ENCODE measurements at regions not wholly inside any gene's neighbourhood (a gene's known extent, or its start where the extent isn't known, plus 50 kb on each side); places are given as distances from the start of the nearest gene placed in this dataset.

GRCh38 chr2:111667542-111668273, 216.3 kb downstream of the ANAPC1 start:
- Histone ChIP-seq H3K4me1 (ENCODE audit: insufficient read depth) (peaks cover 8% of the 10 kb centered on the region), H3K4me2 (no peak overlapping the region), H3K27ac (no peak overlapping the region), H3K9me2 (replicated peaks; ENCODE audit: insufficient read depth) (no peaks in the 10 kb centered on the region), H4K20me1 (ENCODE audit: insufficient read depth, poor library complexity, severe bottlenecking) (no peaks in the 10 kb centered on the region), H3K79me2 (no peaks in the 10 kb centered on the region), H3K36me3 (replicated peaks; ENCODE audit: insufficient read depth, low read depth) (no peaks in the 10 kb centered on the region), H3K27me3 (no peaks in the 10 kb centered on the region), H3K9me3 (ENCODE audit: low read depth) (no peaks in the 10 kb centered on the region), H3K4me3 (no peak overlapping the region), H2AFZ (no peak overlapping the region)
- 90% methylated on average over 3 of the region's 3 CpGs for WGBS (ENCODE audit: low lambda C conversion rate, missing lambda C conversion rate)
- no peak for TF ChIP-seq EZH2 (IDR thresholded peaks at IDR 0.05; ENCODE audit: borderline replicate concordance)
- TF ChIP-seq, protein P1, sequence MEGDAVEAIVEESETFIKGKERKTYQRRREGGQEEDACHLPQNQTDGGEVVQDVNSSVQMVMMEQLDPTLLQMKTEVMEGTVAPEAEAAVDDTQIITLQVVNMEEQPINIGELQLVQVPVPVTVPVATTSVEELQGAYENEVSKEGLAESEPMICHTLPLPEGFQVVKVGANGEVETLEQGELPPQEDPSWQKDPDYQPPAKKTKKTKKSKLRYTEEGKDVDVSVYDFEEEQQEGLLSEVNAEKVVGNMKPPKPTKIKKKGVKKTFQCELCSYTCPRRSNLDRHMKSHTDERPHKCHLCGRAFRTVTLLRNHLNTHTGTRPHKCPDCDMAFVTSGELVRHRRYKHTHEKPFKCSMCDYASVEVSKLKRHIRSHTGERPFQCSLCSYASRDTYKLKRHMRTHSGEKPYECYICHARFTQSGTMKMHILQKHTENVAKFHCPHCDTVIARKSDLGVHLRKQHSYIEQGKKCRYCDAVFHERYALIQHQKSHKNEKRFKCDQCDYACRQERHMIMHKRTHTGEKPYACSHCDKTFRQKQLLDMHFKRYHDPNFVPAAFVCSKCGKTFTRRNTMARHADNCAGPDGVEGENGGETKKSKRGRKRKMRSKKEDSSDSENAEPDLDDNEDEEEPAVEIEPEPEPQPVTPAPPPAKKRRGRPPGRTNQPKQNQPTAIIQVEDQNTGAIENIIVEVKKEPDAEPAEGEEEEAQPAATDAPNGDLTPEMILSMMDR (IDR thresholded peaks at IDR 0.05; ENCODE audit: poor library complexity), result peak; percentile 58
- peak; percentile 66 for DNase-seq (ENCODE audit: low spot score)

DNA sequence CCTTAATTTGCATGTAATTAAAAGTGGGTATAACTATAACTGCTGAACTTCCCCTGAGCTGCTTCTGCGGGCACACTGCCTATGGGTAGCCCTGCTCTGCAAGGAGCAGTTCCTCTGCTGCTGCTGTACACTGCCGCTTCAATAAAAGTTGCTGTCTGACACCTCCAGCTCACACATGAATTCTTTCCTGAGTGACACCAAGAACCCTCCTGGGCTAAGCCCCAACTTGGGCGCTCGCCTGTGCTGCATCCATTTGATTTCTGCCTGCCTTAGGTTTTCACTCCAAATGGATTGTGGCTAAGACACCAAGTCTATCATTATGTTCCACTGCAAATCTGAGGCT, 215.7 kb downstream of the ANAPC1 start:
- Histone ChIP-seq H3K27ac (no peak overlapping the region), H3K9me2 (replicated peaks; ENCODE audit: insufficient read depth) (no peaks in the 10 kb centered on the region), H3K27me3 (no peaks in the 10 kb centered on the region), H4K20me1 (ENCODE audit: insufficient read depth, poor library complexity, severe bottlenecking) (no peaks in the 10 kb centered on the region), H3K79me2 (no peaks in the 10 kb centered on the region), H3K4me1 (ENCODE audit: insufficient read depth) (peaks cover 6% of the 10 kb centered on the region), H3K4me3 (no peak overlapping the region), H3K36me3 (replicated peaks; ENCODE audit: insufficient read depth, low read depth) (no peaks in the 10 kb centered on the region), H3K9me3 (ENCODE audit: low read depth) (no peaks in the 10 kb centered on the region), H3K4me2 (no peak overlapping the region), H2AFZ (no peak overlapping the region)
- DNase-seq (ENCODE audit: low spot score), result no peak
- 98% methylated on average over 4 of the region's 4 CpGs for WGBS (ENCODE audit: low lambda C conversion rate, missing lambda C conversion rate)
- TF ChIP-seq EZH2phosphoT487 (IDR thresholded peaks at IDR 0.05; ENCODE audit: low read depth, severe bottlenecking, unreplicated experiment), result no peak
- TF ChIP-seq, protein P1 (IDR thresholded peaks at IDR 0.05; ENCODE audit: poor library complexity), result no peak
- TF ChIP-seq EZH2 (IDR thresholded peaks at IDR 0.05; ENCODE audit: borderline replicate concordance), result no peak

- no peaks in the 10 kb centered on the region for H3K27me3 ChIP-seq
Observed at GRCh38 chr2:111668741-111669140, 215.3 kb downstream of the ANAPC1 start.

More at GRCh38 chr2:111668741-111669140, 215.3 kb downstream of the ANAPC1 start:
- DNase-seq (ENCODE audit: low spot score), result no peak
- TF ChIP-seq, protein P1 (IDR thresholded peaks at IDR 0.05; ENCODE audit: poor library complexity), result no peak
- TF ChIP-seq EZH2 (IDR thresholded peaks at IDR 0.05; ENCODE audit: borderline replicate concordance) (no peak), EZH2phosphoT487 (IDR thresholded peaks at IDR 0.05; ENCODE audit: low read depth, severe bottlenecking, unreplicated experiment) (no peak)
- H3K9me3 ChIP-seq (ENCODE audit: low read depth), result no peaks in the 10 kb centered on the region
- H2AFZ ChIP-seq, result no peak overlapping the region
- no peak overlapping the region for H3K27ac ChIP-seq
- peaks cover 1% of the 10 kb centered on the region for H3K4me1 ChIP-seq (ENCODE audit: insufficient read depth)
- H3K4me2 ChIP-seq, result no peak overlapping the region
- no peaks in the 10 kb centered on the region for H3K79me2 ChIP-seq
- H3K4me3 ChIP-seq, result no peak overlapping the region
- WGBS (ENCODE audit: low lambda C conversion rate, missing lambda C conversion rate), result 99% methylated on average over 5 of the region's 5 CpGs
- no peaks in the 10 kb centered on the region for H3K9me2 ChIP-seq (replicated peaks; ENCODE audit: insufficient read depth)
- no peaks in the 10 kb centered on the region for H3K36me3 ChIP-seq (replicated peaks; ENCODE audit: insufficient read depth, low read depth)
- H4K20me1 ChIP-seq (ENCODE audit: insufficient read depth, poor library complexity, severe bottlenecking), result no peaks in the 10 kb centered on the region
